ENCODE measurements at regions not wholly inside any gene's neighbourhood (a gene's known extent, or its start where the extent isn't known, plus 50 kb on each side); places are given as distances from the start of the nearest gene placed in this dataset.

DNA sequence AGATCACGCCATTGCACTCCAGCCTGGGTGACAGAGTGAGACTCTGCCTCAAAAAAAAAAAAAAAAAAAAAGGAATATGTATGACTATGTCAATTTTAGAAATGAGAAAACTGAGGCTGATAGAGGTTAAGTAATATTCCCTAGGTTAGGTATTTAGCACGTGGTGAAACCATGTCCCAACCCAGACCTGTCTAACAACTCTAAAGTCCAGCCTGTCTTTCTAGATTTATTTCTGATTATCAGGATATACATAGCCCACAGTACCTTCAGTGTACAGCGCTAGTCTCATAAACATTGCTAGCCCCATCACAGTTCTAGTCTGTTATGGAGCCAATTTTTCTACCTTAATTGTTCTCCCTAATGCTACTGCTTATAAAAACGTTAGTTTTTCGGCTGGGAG, 88.4 kb upstream of the RAP2B start:
- DNase-seq (no peak), ATAC-seq (no peak)

DNA sequence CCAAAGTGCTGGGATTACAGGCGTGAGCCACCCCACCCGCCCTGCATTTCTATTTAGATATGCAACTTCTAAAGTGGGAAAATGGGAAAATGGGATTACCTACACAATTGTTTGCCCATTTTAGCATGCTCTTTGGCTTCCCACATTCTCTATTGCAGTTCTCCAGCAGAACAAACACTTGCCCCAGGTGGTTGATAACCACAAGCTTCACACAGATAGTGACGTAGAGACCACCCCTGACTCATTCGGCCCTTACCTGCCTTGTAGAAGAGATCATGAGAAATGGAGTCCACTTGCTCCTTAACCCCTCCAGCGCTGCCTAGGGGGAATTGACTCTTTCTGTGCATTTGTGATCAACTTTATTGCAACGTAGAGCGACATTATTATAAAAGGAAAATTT, 83.2 kb upstream of the RAP2B start:
- DNase-seq = no peak
- ATAC-seq = no peak

DNA sequence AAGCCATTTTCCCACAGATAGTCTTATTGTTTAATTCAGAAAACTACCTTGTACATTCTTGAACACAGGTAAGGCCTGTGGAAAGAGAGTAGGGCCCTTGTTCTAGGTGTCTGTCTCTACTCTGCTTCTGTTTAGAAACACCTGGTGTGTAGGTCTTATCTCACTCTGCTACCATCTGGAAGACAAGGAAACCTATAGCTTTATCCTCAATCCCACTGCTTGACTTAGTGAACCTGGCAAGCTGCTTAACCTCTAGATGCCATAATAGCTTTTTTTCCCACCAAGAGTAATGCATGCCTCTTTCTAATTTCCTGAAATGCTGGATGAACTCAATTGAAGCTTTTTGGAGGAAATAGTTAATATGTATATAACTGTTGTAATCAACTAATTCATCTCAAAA, 82.6 kb upstream of the RAP2B start:
- DNase-seq (no peak), ATAC-seq (no peak)

GRCh38 chr3:153080778-153081240, 81.2 kb upstream of the RAP2B start:
- ATAC-seq (no peak), DNase-seq (no peak)

DNA sequence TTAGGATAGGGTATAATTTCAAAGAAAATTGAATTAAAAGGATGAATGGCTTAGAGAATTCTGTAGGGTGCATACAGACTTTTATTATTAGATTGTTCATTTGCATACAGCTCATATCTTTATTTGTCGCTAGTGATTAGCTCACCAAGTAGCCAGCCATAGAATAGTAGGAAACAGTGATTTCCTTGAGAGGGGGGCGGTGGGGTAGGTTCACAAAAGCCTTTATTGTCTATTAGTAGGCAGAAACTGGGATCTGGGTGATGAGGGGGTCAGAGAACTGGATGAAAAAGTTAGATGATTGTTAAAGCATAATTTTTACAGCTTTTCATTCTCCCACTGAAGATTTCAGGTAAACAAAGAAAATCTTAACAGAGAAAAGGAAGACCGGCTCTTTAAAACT, 77.6 kb upstream of the RAP2B start:
- ATAC-seq = no peak
- DNase-seq = no peak

DNA sequence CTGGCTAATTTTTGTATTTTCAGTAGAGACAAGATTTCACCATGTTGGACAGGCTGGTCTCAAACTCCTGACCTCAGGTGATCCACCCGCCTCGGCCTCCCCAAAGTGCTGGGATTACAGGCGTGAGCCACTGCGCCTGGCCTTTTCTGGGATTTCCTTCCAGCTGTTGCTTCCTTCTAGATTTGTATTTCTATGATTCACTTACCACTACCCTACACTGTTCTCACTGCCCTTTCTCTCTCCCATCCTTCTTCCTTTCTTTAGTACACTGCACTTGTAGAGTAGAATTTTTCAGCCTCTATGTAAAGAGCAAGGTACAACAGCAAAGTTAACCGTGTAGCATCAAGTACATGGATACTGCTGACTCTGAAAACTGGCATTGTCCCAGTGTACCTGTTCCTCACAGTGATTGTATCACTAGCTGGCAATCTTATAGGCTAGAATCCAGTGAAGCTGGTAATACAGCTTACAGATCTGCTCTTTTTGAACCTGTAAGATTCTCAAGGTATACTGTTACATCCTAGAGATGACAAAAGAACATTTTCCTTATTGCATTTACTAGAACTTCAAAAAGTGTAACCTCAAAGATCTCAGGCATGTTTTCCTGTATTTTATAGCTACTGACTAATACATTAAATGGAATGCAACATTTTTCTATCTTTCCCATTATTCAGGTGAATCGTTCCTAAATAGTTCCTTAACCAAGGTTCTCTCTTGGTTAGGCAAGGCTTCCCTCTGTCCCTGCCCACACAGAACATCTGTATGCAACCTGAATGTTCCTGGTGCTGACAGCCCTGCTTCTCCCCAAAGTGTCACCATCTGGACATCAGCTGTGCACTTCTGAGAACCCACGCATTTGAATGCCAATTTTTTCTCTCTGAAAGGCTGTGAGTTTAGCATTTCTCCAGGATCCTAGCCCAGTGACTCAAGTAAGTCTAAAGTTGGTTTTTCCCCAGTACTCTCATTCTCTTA, 74.1 kb upstream of the RAP2B start:
- no peak for DNase-seq
- ATAC-seq = no peak

DNA sequence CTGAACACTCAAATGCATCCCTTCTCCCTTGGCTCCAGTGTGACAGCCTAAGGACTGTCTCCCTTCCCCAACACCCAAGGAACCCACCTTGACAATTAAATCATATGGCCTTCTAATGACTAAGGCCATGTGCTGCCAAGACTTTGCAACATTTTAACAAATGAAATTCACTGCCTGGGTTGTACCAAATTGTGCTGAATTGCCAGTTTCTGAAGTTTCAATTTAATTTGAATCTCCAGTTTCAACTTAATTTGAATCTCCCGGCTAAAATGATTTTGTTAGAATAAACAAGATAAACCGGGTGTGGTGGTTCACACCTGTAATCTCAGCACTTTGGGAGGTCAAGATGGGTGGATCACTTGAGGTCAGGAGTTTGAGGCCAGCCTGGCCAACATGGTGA, 72.4 kb upstream of the RAP2B start:
- ATAC-seq = no peak
- DNase-seq = no peak

GRCh38 chr3:153090973-153091372, 71.1 kb upstream of the RAP2B start:
- DNase-seq = no peak

DNA sequence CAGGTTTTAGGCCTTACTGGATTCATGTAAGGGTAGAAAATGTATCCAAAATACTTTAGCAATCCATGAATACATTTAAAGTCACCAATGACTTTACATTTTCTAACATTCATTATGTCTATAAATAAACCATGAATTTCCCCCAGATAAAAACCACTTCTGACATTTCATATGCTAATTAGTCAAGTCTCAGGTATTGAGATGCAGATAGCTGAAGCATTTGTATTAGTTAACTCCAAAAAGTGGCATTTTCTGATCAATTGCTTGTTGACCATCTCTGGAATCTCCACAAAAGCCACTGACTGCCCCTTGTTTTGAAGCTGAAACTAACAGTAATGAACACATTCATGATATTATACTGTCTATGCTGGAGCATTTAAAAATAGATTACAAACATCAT, 68.4 kb upstream of the RAP2B start:
- ATAC-seq (no peak), DNase-seq (no peak)

More at GRCh38 chr3:153090973-153091372, 71.1 kb upstream of the RAP2B start:
- no peak for ATAC-seq

DNA sequence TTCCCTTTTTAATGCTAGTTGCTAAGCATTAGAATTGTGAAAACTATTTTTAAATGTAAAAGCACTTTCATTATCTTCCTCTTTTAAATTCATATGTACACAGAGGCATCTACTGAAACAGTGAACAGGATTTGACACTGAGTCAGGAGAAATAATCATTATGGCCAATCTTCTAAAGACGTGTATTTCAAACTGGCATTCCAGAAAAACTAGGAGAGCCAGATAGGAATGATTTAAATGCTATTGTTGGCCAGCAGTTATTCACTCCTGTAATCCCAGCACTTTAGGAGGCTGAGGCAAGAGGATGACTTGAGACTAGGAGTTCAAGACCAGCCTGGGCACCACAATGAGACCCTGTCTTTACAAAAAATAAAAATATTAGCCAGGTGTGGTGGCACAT, 67.6 kb upstream of the RAP2B start:
- ATAC-seq (no peak), DNase-seq (no peak)

- no peak for DNase-seq
- no peak for ATAC-seq
These were observed 66.6 kb upstream of the RAP2B start for GRCh38 chr3:153095441-153095840.

- ATAC-seq (no peak), DNase-seq (no peak)
These were observed 65.3 kb upstream of the RAP2B start for GRCh38 chr3:153096731-153097131.

- ATAC-seq (no peak), DNase-seq (no peak)
These were observed 64.8 kb upstream of the RAP2B start for GRCh38 chr3:153097213-153097612.

DNA sequence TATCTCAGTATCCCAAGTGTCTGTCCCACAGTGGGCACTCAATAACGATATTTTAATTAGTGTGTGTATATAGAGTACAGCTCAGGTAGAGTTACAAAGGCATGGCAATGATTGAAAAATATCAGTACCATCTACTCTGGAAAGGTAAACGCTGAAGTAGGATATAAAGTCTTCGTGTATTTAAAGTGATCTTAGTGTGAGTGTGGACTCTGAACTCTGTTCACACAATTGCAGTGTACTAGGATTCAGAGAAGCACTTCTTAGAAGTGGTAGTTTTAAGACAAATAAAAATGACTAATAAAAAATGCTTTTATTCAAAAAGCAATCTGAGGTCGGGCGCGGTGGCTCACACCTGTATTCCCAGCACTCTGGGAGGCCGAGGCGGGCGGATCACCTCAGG, 62.9 kb upstream of the RAP2B start:
- no peak for ATAC-seq
- no peak for DNase-seq

- DNase-seq (no peak), ATAC-seq (no peak)
These were observed 58.5 kb upstream of the RAP2B start for GRCh38 chr3:153103406-153103945.

GRCh38 chr3:153110041-153110440, 52.0 kb upstream of the RAP2B start:
- DNase-seq (no peak), ATAC-seq (no peak)

- ATAC-seq = no peak
- no peak for DNase-seq
These were observed 51.0 kb upstream of the RAP2B start for GRCh38 chr3:153111016-153111415.
